ENCODE measurements at regions not wholly inside any gene's neighbourhood (a gene's known extent, or its start where the extent isn't known, plus 50 kb on each side); places are given as distances from the start of the nearest gene placed in this dataset.

GRCh38 chrX:117059848-117060247 is 597.1 kb upstream of the CT83 start:
- no peak for TF ChIP-seq CTCF (conservative IDR thresholded peaks at IDR 0.05; ENCODE audit: low read depth, low read length)
- no peak for TF ChIP-seq EZH2 (IDR thresholded peaks at IDR 0.05; ENCODE audit: low read length, unreplicated experiment)
